ENCODE measurements at regions not wholly inside any gene's neighbourhood (a gene's known extent, or its start where the extent isn't known, plus 50 kb on each side); places are given as distances from the start of the nearest gene placed in this dataset.

- TF ChIP-seq CTCF (IDR thresholded peaks at IDR 0.05; ENCODE audit: low read depth, low read length, poor library complexity, severe bottlenecking), result no peak
- TF ChIP-seq EZH2phosphoT487 (IDR thresholded peaks at IDR 0.05; ENCODE audit: borderline replicate concordance, low read length), result no peak
Observed at GRCh38 chr6:126581316-126581715, 241.4 kb downstream of the CENPW start.
